Suprapubic skin (tissue), 4 donors: ENCODE measurements at regions not wholly inside any gene's neighbourhood (a gene's known extent, or its start where the extent isn't known, plus 50 kb on each side); places are given as distances from the start of the nearest gene placed in this dataset.

Experiments
- CTCF ChIP-seq, 2 donors: fragments of 200-600 bp in 1 of 2; fragments of 450-650 bp in 1 of 2; sonication (generic) in 1 of 2; IDR thresholded peaks; one replicate each; pipeline ENCODE4 v1.5.1; 2016 to 2019; ENCODE audit warnings: antibody characterized with exemption in 2 of 2, mild to moderate bottlenecking in 1 of 2, moderate library complexity in 1 of 2
- EP300 ChIP-seq: sonication (generic); formaldehyde crosslinking; IDR thresholded peaks from one replicate; pipeline ENCODE4 v1.6.1; 2017; ENCODE audit warnings: antibody characterized with exemption
- POLR2A ChIP-seq, 2 donors: fragments of 450-650 bp; IDR thresholded peaks; one replicate each; pipeline ENCODE4 v1.6.1; 2017; ENCODE audit warnings: antibody characterized with exemption in 2 of 2, mild to moderate bottlenecking in 2 of 2, moderate library complexity in 2 of 2
- POLR2AphosphoS5 ChIP-seq, 3 donors: sonication (generic); formaldehyde crosslinking; IDR thresholded peaks; one replicate each; pipeline ENCODE4 v1.6.1; 2017; ENCODE audit warnings: antibody characterized with exemption in 3 of 3

GRCh38 chr2:120626566-120626965 is 109.1 kb upstream of the GLI2 start:
- TF ChIP-seq CTCF (IDR thresholded peaks at IDR 0.05) (no peak), POLR2AphosphoS5 (IDR thresholded peaks at IDR 0.05) (no peak), POLR2A (IDR thresholded peaks at IDR 0.05) (no peak), EP300 (no peak)
